Fibroblast of lung (primary cell): ENCODE measurements at regions not wholly inside any gene's neighbourhood (a gene's known extent, or its start where the extent isn't known, plus 50 kb on each side); places are given as distances from the start of the nearest gene placed in this dataset.

Source experiments
- DNase-seq, 2 donors: peaks; one replicate each; pipeline versions ENCODE4 v3.0.0 to v3.0.0-alpha.2; 2010; ENCODE audit warnings: low read depth in 2 of 2
- H2AFZ ChIP-seq: 2 replicates; pipeline ENCODE4 v1.5.1; 2012; ENCODE audit warnings: low read length, control low read depth, inconsistent platforms
- H3K27ac ChIP-seq: 2 replicates; pipeline ENCODE4 v1.5.1; 2011; ENCODE audit warnings: low read length, control low read depth; ENCODE audit not compliant: insufficient read depth
- H3K27me3 ChIP-seq: 2 replicates; pipeline ENCODE4 v1.5.1; 2011; ENCODE audit warnings: mild to moderate bottlenecking, low read length; ENCODE audit not compliant: control insufficient read depth, insufficient read depth
- H3K36me3 ChIP-seq: 2 replicates; pipeline ENCODE4 v1.5.1; 2011; ENCODE audit warnings: low read length; ENCODE audit not compliant: control insufficient read depth, insufficient read depth
- H3K4me1 ChIP-seq: 2 replicates; pipeline ENCODE4 v1.5.1; 2011; ENCODE audit warnings: low read length; ENCODE audit not compliant: control insufficient read depth, insufficient read depth; ENCODE audit errors: extremely low read depth
- H3K4me2 ChIP-seq: 2 replicates; pipeline ENCODE4 v1.5.1; 2011; ENCODE audit warnings: low read length, control low read depth; ENCODE audit not compliant: insufficient read depth; ENCODE audit errors: extremely low read depth
- H3K4me3 ChIP-seq, 4 experiments: fragments of 200-600 bp in 1 of 4; sonication (generic) in 1 of 4; replicated peaks in 1 of 4; 2 replicates each; pipeline ENCODE4 v1.5.1; 2011 to 2016; ENCODE audit warnings: low read length in 4 of 4, low read depth in 3 of 4, mild to moderate bottlenecking in 3 of 4, control low read depth in 2 of 4, inconsistent platforms in 1 of 4, mixed read lengths in 1 of 4; ENCODE audit not compliant: insufficient read depth in 1 of 4; ENCODE audit errors: control extremely low read depth in 1 of 4
- H3K79me2 ChIP-seq: 2 replicates; pipeline ENCODE4 v1.5.1; 2012; ENCODE audit warnings: mild to moderate bottlenecking, low read length, inconsistent platforms; ENCODE audit not compliant: control insufficient read depth, insufficient read depth
- H3K9ac ChIP-seq: 2 replicates; pipeline ENCODE4 v1.5.1; 2011; ENCODE audit warnings: mild to moderate bottlenecking, low read length, control low read depth; ENCODE audit not compliant: insufficient read depth
- H3K9me3 ChIP-seq: 2 replicates; pipeline ENCODE4 v1.5.1; 2012; ENCODE audit warnings: low read depth, low read length; ENCODE audit not compliant: control insufficient read depth, insufficient read depth
- H4K20me1 ChIP-seq: 2 replicates; pipeline ENCODE4 v1.5.1; 2011; ENCODE audit warnings: low read length; ENCODE audit not compliant: control insufficient read depth, insufficient read depth; ENCODE audit errors: extremely low read depth
- EZH2 ChIP-seq: IDR thresholded peaks from 2 replicates; pipeline ENCODE4 v1.5.1; 2012; ENCODE audit warnings: low read length, control low read depth, mild to moderate bottlenecking; ENCODE audit errors: missing control alignments
- TF ChIP-seq, protein P1 (sequence below), 2 donors: IDR thresholded peaks in 1 of 2; conservative IDR thresholded peaks in 1 of 2; 1 replicate in 1 of 2; 2 replicates in 1 of 2; pipeline ENCODE4 v1.5.1; 2011 to 2012; ENCODE audit warnings: low read length in 2 of 2, control low read depth in 1 of 2, inconsistent platforms in 1 of 2, low read depth in 1 of 2, mild to moderate bottlenecking in 1 of 2

DNA sequence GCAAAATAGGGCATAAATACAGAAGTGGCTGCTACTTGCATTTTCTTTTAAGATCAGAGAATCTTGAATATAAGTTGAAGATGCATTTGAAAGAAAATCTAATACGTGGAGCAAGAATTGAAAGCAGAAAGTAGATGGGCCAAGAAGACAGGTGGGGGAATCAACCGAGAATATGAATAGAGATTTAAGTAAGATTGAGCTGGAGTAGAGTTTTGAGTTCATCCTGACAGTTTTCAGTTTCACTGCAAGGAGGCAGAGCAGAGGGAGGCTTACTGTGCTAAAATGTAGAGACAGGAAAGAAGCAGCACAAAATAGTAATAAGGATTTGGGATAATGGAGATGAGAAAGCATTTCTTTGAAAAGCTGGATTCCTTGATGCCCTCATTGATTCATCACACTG lies 214.5 kb downstream of the GJA1 start:
- no peaks in the 10 kb centered on the region for H3K9me3 ChIP-seq
- no peak overlapping the region for H3K4me3 ChIP-seq
- H4K20me1 ChIP-seq: no peaks in the 10 kb centered on the region
- no peak overlapping the region for H2AFZ ChIP-seq
- no peaks in the 10 kb centered on the region for H3K79me2 ChIP-seq
- no peak overlapping the region for H3K4me2 ChIP-seq
- no peak overlapping the region for H3K9ac ChIP-seq
- no peaks in the 10 kb centered on the region for H3K36me3 ChIP-seq
- peaks cover 4% of the 10 kb centered on the region for H3K4me1 ChIP-seq
- TF ChIP-seq, protein P1, sequence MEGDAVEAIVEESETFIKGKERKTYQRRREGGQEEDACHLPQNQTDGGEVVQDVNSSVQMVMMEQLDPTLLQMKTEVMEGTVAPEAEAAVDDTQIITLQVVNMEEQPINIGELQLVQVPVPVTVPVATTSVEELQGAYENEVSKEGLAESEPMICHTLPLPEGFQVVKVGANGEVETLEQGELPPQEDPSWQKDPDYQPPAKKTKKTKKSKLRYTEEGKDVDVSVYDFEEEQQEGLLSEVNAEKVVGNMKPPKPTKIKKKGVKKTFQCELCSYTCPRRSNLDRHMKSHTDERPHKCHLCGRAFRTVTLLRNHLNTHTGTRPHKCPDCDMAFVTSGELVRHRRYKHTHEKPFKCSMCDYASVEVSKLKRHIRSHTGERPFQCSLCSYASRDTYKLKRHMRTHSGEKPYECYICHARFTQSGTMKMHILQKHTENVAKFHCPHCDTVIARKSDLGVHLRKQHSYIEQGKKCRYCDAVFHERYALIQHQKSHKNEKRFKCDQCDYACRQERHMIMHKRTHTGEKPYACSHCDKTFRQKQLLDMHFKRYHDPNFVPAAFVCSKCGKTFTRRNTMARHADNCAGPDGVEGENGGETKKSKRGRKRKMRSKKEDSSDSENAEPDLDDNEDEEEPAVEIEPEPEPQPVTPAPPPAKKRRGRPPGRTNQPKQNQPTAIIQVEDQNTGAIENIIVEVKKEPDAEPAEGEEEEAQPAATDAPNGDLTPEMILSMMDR (conservative IDR thresholded peaks at IDR 0.05 in 1 of 2, IDR thresholded peaks at IDR 0.05 in 1 of 2; ENCODE audit: low read depth in 1 of 2, low read length in 2 of 2): no peak
- no peak for TF ChIP-seq EZH2
- H3K27me3 ChIP-seq: no peaks in the 10 kb centered on the region
- no peak overlapping the region for H3K27ac ChIP-seq
- DNase-seq: no peak

DNA sequence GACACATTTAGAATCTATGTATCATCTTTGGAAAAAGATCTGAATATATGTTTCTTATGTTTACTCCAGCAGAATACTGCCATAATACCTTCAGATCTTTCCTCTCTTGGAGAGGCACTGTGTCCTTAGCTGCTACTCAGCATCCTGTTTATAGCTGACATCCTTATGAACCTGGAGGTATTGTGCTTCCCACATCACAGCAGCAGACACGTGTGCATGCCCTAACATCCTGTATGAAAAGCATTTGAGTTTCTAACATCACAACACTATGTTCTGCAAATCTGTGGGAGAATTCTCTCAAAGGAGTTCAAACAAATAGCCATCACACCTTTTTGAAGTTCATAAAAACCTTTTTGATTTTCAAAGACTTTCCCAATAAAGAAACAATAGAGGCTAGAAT lies 216.0 kb downstream of the GJA1 start:
- peak in 1 of 2 donors; percentile 37 for DNase-seq
- H3K79me2 ChIP-seq: no peaks in the 10 kb centered on the region
- no peak overlapping the region for H3K9ac ChIP-seq
- H3K9me3 ChIP-seq: no peaks in the 10 kb centered on the region
- H4K20me1 ChIP-seq: no peaks in the 10 kb centered on the region
- H2AFZ ChIP-seq: no peak overlapping the region
- H3K4me3 ChIP-seq: no peak overlapping the region
- peaks cover 4% of the 10 kb centered on the region for H3K4me1 ChIP-seq
- H3K4me2 ChIP-seq: no peak overlapping the region
- no peaks in the 10 kb centered on the region for H3K36me3 ChIP-seq
- H3K27ac ChIP-seq: no peak overlapping the region
- TF ChIP-seq, protein P1 (conservative IDR thresholded peaks at IDR 0.05 in 1 of 2, IDR thresholded peaks at IDR 0.05 in 1 of 2; ENCODE audit: low read depth in 1 of 2, low read length in 2 of 2): no peak
- no peak for TF ChIP-seq EZH2
- no peaks in the 10 kb centered on the region for H3K27me3 ChIP-seq

DNA sequence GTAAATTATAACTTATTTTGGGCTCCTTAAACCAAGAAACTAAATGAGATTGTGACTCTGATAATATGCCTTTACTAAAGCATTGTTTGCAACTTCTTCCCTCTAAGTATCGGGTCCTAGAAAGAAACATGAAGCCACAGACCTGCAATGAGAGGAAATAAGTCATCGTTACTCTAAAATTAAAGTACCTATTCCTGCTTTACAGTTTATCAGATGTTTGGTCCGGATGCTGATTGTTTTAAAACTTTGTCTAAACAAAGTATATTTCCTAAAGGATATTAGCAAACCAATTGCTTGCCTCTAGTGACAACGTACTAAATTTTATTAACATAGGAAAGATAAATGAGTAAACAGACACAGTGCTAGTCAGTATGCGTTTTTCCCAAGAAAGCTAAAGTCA lies 216.8 kb downstream of the GJA1 start:
- no peaks in the 10 kb centered on the region for H3K79me2 ChIP-seq
- no peak overlapping the region for H2AFZ ChIP-seq
- no peak overlapping the region for H3K4me2 ChIP-seq
- no peak overlapping the region for H3K27ac ChIP-seq
- TF ChIP-seq EZH2: no peak
- TF ChIP-seq, protein P1 (conservative IDR thresholded peaks at IDR 0.05 in 1 of 2, IDR thresholded peaks at IDR 0.05 in 1 of 2; ENCODE audit: low read depth in 1 of 2, low read length in 2 of 2): no peak
- no peak overlapping the region for H3K9ac ChIP-seq
- H3K9me3 ChIP-seq: no peaks in the 10 kb centered on the region
- no peaks in the 10 kb centered on the region for H3K27me3 ChIP-seq
- no peak overlapping the region for H3K4me3 ChIP-seq
- H4K20me1 ChIP-seq: no peaks in the 10 kb centered on the region
- H3K36me3 ChIP-seq: no peaks in the 10 kb centered on the region
- peaks cover 4% of the 10 kb centered on the region for H3K4me1 ChIP-seq
- no peak for DNase-seq
